GM13976 (cell line): ENCODE measurements at regions not wholly inside any gene's neighbourhood (a gene's known extent, or its start where the extent isn't known, plus 50 kb on each side); places are given as distances from the start of the nearest gene placed in this dataset.

Experiments used
- DNase-seq: peaks from one replicate; pipeline ENCODE4 v3.0.0; 2012; ENCODE audit warnings: low spot score
- in situ Hi-C: fragments of 300-500 bp; cut with MboI; formaldehyde crosslinking; loops from one replicate; pipeline ENCODE4 v1.12.0; 2022; ENCODE audit warnings: low sequenced_read_pairs, mixed read lengths, inconsistent platforms; ENCODE audit not compliant: unreplicated experiment
- TF ChIP-seq, protein P1 (sequence below): IDR thresholded peaks from 2 replicates; pipeline ENCODE4 v1.5.1; 2012; ENCODE audit warnings: borderline replicate concordance, mild to moderate bottlenecking; ENCODE audit not compliant: insufficient read depth; ENCODE audit errors: extremely low read depth, missing control alignments, control extremely low read depth

DNA sequence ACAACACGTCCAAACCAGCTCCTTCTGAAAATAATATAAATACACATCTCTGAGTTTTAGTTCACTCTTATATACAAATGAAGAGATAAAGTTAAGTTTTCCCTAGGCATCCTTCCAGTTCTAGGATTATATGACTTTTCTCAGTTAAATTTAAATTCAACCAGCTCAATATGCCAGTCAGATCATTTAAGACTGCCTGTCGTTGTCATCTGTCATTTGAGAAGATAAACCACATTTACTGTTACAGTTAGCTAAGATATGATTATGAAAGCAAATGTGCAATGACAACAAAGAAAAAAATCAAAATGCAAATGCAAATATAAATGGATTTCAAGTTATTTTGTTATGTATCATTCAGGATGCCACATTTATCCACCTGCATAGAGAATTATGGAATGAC, 671.7 kb upstream of the GOT2 start:
- TF ChIP-seq, protein P1, sequence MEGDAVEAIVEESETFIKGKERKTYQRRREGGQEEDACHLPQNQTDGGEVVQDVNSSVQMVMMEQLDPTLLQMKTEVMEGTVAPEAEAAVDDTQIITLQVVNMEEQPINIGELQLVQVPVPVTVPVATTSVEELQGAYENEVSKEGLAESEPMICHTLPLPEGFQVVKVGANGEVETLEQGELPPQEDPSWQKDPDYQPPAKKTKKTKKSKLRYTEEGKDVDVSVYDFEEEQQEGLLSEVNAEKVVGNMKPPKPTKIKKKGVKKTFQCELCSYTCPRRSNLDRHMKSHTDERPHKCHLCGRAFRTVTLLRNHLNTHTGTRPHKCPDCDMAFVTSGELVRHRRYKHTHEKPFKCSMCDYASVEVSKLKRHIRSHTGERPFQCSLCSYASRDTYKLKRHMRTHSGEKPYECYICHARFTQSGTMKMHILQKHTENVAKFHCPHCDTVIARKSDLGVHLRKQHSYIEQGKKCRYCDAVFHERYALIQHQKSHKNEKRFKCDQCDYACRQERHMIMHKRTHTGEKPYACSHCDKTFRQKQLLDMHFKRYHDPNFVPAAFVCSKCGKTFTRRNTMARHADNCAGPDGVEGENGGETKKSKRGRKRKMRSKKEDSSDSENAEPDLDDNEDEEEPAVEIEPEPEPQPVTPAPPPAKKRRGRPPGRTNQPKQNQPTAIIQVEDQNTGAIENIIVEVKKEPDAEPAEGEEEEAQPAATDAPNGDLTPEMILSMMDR = no peak
- in situ Hi-C loops = no loop called here
- no peak for DNase-seq

- no peak for DNase-seq
- in situ Hi-C loops = no loop called here
- TF ChIP-seq, protein P1 = no peak
Observed at GRCh38 chr16:59404509-59404908, 670.4 kb upstream of the GOT2 start.

DNA sequence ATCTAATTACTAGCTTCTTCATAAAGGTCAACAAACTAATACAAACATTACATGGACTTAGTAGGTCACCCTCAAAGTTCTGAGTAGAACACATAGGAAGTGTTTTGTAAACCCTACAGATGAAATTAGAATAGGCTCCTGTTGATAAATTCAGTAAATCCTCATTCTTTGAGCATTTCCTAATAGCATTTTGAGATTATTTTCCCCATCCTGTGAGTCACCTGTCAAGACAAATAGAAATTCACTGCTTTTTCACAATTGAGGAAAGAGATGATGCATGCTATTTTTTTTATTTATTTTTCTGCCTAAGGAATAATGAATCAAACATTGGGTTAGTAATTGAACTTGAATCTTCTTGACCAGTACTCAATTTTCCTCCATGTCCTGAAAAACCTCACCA, 666.7 kb upstream of the GOT2 start:
- TF ChIP-seq, protein P1 = no peak
- in situ Hi-C loops = no loop called here
- no peak for DNase-seq

DNA sequence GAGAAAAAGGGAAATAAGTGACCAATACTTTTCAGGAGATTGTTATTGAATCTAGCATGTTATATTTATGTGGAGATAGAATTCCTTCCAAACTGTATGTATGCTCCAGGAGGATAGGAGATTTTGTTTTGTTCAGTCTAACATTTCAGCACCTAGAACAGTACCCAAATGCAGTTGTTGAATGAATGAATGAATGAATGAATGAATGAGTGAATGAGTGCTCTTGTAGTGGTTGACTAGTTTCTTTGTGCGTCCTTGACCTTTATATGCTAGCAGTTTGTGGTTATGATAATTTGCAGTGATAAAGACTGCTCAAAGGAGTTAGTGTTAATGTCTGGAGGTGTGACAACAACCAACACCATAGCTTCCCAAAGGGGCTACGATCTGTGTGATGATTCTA, 663.5 kb upstream of the GOT2 start:
- in situ Hi-C loops = no loop called here
- TF ChIP-seq, protein P1 = no peak
- no peak for DNase-seq

DNA sequence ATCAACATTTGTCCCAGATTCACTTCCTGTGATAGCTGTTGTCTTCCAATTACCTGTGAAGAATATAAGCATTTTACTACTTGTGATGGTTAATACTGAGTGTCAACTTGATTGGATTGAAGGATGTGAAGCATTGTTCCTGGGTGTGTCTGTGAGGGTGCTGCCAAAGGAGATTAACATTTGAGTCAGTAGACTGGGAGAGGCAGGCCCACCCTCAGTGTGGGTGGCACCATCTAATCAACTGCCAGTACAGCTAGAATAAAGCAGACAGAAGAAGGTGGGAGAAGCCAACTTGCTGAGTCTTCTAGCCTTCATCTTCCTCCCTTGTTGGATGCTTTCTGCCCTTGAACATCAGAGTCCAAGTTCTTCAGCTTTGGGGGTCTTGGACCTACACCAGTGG, 660.4 kb upstream of the GOT2 start:
- no peak for DNase-seq
- TF ChIP-seq, protein P1 = no peak
- in situ Hi-C loops = no loop called here

- in situ Hi-C loops = no loop called here
- DNase-seq = no peak
- TF ChIP-seq, protein P1 = no peak
Observed at GRCh38 chr16:59392911-59393310, 658.8 kb upstream of the GOT2 start.
